Raji (cell line): ENCODE measurements at regions not wholly inside any gene's neighbourhood (a gene's known extent, or its start where the extent isn't known, plus 50 kb on each side); places are given as distances from the start of the nearest gene placed in this dataset.

Experiments used
- POLR2A ChIP-seq: IDR thresholded peaks from 2 replicates; pipeline ENCODE4 v1.6.1; 2011; ENCODE audit warnings: low read depth, low read length, control low read depth; ENCODE audit not compliant: insufficient read depth

DNA sequence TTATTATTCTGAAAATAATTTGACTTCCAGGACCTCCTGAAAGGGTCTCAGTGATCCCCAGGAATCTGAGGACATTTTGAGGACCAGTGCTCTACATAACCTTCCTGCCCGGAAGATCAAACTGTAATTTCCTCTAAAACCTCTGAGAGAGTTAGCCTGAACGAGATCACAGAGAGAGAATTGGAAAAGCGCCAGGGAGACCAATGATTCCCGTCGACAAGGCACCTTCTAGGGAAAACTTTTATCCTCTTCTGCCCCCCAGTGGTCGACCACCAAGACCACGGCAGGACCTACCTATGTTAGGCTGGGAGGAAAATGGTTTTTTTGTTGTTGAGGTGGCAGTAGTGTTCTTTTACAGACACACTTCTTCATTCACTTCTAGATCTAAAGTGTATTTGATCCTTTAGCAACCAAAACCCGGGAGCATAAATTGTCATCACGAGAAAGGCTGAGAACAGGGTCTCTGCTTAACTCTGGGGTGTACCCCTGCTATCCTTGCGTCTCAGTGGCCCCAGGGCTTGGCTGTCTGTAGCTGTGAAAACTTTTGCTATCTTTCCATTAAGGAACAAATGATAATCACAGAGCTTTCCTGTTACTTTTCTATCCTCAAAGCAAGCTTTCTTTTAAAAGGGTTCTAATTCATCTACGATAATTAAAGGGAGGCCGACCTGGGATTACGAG lies 62.9 kb upstream of the NID2 start:
- no peak for TF ChIP-seq POLR2A

DNA sequence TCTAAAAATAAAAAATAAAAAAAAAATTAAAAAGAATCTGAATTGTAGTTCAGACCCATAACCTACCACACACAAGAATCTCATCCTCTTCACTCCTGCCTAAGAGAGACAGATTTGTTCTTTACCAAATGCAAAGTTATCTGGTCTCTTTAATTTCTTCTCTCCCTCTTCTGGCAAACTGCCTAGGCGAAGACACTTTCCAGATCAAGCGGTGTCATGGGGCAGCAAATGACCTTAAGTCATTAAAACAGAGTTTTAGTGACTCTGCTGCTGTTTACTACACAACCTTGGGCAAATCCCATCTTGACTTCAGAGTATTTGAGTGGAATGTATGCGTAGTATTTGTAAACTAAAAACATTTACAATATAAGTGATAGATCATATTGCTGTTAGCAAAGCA lies 60.9 kb upstream of the NID2 start:
- no peak for TF ChIP-seq POLR2A

DNA sequence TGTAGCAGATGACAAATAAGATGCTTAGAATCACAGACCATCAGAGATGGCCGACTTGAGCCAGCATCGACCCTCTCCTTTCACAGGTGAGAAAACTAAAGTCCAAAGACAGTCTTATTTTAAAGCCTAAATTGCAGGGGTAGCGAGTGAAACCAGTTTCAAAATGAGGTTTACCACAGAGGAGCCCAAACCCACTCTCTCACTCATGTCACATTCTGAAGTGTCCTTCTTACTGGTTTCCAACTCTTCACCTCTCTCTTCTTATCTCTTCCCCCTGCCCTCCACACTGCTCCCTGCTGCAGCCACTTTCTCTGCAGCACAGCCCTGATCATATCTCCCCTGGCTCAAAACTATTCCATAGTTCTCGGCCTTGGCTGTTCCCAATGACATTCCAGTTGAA lies 57.0 kb upstream of the NID2 start:
- no peak for TF ChIP-seq POLR2A

DNA sequence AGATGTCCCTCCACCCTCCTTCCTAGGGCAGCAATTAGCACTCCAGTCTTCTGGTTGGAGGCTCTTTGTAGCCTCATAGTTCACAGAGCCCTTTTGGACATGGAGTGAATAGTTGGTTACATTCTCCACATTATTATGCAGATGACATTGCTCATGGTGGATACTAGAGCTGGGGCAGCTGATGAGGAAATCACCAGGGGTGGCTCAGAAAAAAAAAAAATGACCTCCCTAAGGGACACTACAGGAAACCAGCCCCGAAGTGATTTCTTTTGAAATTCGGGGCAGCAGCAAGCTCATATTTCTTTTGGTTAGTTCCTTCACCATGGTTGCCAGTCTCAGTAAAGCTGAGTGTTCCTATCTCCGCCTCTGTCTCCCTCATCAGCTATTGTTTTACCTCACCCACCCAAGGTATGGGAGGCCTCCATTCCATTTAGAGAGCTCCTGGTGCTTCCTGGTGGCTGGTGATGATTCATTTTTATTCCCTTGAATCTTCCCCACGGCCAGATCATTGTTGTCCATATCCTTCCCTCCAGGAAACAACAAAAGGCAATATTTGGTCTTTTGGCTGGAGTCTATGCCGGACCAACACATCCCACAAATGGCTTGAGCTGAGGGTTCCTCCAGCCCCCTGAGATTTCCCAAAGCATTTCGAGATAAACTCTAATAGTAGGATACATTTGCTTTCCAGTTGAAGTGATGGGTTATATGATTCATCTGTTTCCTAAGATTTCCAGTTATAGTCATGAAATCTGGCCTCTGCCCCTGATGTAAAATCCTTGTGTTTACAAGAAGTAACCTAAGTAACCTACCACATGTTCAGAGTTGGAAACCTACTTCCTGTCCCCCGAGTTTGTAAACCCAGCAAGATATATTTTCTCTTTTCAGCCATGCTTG lies 56.2 kb upstream of the NID2 start:
- no peak for TF ChIP-seq POLR2A

DNA sequence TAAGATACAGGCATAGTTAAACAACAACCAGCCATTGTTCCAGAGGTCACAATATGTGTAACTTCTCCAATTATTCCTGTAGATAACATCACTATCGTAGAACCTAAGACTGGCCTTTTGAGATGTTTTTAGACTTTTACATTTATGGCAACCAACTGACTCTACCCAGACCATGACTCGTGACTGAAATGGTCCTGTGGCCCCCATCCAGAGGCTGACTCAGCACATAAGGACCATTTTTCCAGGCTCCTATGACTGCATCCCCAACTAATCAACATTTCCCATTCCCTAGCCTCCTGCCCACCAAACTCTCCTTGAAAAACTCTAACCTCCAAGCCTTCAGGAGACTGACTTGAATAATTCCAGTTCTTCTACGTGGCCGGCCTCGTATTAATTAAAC lies 52.6 kb upstream of the NID2 start:
- TF ChIP-seq POLR2A, result no peak

DNA sequence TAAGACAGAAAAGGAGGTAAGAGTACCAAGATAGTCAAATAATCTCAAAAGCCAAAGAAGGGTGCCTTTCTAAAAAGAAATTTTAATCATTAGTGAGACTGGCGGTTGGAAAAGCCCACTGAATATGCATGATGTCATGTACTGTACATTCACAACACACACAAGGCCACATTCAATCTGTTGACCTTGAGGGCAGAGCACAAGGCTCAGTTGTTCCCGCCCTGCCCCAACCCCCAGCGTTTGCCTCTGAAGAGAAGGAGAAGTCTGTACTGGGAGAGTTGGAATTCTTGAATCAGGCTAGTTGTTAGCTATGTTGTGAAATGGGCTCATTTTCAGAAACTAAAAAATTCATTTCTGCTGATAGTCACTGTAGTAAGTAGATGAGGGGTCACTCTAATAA lies 50.2 kb upstream of the NID2 start:
- no peak for TF ChIP-seq POLR2A
